HCT116 (cell line): ENCODE measurements at regions not wholly inside any gene's neighbourhood (a gene's known extent, or its start where the extent isn't known, plus 50 kb on each side); places are given as distances from the start of the nearest gene placed in this dataset.

Experiments
- CEBPB ChIP-seq: IDR thresholded peaks from 2 replicates; pipeline ENCODE4 v1.6.1; 2012; ENCODE audit warnings: low read depth
- EGR1 ChIP-seq: IDR thresholded peaks from 2 replicates; pipeline ENCODE4 v1.6.1; 2012; ENCODE audit warnings: low read depth
- EZH2 ChIP-seq: fragments of 200-600 bp; sonication (generic); IDR thresholded peaks from 2 replicates; pipeline ENCODE4 v1.6.1; 2017; ENCODE audit warnings: antibody characterized with exemption, mixed run types
- EZH2phosphoT487 ChIP-seq: fragments of 200-600 bp; IDR thresholded peaks from 2 replicates; pipeline ENCODE4 v1.6.1; 2018; ENCODE audit warnings: antibody characterized with exemption, borderline replicate concordance
- FOSL1 ChIP-seq: IDR thresholded peaks from 2 replicates; pipeline ENCODE4 v1.6.1; 2012; ENCODE audit warnings: low read depth
- POLR2A ChIP-seq: IDR thresholded peaks from 2 replicates; pipeline ENCODE4 v1.7.0; 2011; ENCODE audit warnings: borderline replicate concordance; ENCODE audit not compliant: insufficient read depth, insufficient read length; ENCODE audit errors: extremely low read depth
- POLR2AphosphoS5 ChIP-seq: IDR thresholded peaks from 2 replicates; pipeline ENCODE4 v1.6.1; 2011; ENCODE audit warnings: mild to moderate bottlenecking, low read depth, low read length, moderate library complexity
- SP1 ChIP-seq: IDR thresholded peaks from 2 replicates; pipeline ENCODE4 v1.6.1; 2012; ENCODE audit warnings: low read depth
- SRF ChIP-seq: IDR thresholded peaks from 2 replicates; pipeline ENCODE4 v1.6.1; 2012; ENCODE audit warnings: low read depth
- ZFX ChIP-seq: fragments of 450-650 bp; IDR thresholded peaks from 2 replicates; pipeline ENCODE4 v1.6.1; 2017
- TF ChIP-seq, protein P1 (sequence below), 3 experiments: fragments of 200-600 bp in 1 of 3; sonication (generic) in 1 of 3; IDR thresholded peaks in 2 of 3; conservative IDR thresholded peaks in 1 of 3; 2 replicates each; pipeline ENCODE4 v1.5.1; 2012 to 2017; ENCODE audit warnings: low read depth in 2 of 3, low read length in 2 of 3, antibody characterized with exemption in 1 of 3, borderline replicate concordance in 1 of 3, control low read depth in 1 of 3, mild to moderate bottlenecking in 1 of 3, mixed read lengths in 1 of 3, mixed run types in 1 of 3, moderate library complexity in 1 of 3; ENCODE audit not compliant: insufficient read depth in 1 of 3
- TF ChIP-seq, protein P2 (sequence below): IDR thresholded peaks from 2 replicates; pipeline ENCODE4 v1.6.1; 2012; ENCODE audit warnings: low read depth
- TF ChIP-seq, protein P3 (sequence below): IDR thresholded peaks from 2 replicates; pipeline ENCODE4 v1.6.1; 2012
- TF ChIP-seq, protein P4 (sequence below): IDR thresholded peaks from 2 replicates; pipeline ENCODE4 v1.6.1; 2012

DNA sequence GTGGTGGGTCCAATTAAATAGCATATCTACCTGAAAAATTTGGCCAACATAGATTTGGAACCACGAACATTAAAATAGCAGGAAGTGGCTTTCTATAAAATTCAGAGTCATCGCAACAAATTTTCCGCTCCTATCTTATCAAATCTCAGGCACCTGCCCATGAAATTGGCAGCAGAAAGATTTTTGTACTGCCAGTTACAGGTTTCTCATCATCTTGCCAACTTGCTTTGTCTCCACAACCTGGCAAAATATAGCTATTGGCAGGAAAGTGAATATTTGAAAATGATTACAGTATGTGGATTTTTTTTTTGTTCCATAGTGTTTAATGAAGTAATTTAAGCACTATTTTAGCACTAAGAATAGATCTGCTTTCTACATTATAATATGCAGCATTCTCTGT, 161.6 kb upstream of the LRRC3B start:
- TF ChIP-seq CEBPB (no peak), SRF (no peak), SP1 (no peak), EGR1 (no peak), POLR2A (no peak), EZH2phosphoT487 (no peak), POLR2AphosphoS5 (no peak), ZFX (no peak), FOSL1 (no peak), EZH2 (no peak)
- TF ChIP-seq, protein P1, sequence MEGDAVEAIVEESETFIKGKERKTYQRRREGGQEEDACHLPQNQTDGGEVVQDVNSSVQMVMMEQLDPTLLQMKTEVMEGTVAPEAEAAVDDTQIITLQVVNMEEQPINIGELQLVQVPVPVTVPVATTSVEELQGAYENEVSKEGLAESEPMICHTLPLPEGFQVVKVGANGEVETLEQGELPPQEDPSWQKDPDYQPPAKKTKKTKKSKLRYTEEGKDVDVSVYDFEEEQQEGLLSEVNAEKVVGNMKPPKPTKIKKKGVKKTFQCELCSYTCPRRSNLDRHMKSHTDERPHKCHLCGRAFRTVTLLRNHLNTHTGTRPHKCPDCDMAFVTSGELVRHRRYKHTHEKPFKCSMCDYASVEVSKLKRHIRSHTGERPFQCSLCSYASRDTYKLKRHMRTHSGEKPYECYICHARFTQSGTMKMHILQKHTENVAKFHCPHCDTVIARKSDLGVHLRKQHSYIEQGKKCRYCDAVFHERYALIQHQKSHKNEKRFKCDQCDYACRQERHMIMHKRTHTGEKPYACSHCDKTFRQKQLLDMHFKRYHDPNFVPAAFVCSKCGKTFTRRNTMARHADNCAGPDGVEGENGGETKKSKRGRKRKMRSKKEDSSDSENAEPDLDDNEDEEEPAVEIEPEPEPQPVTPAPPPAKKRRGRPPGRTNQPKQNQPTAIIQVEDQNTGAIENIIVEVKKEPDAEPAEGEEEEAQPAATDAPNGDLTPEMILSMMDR (IDR thresholded peaks at IDR 0.05 in 2 of 3, conservative IDR thresholded peaks at IDR 0.05 in 1 of 3; ENCODE audit: borderline replicate concordance in 1 of 3, insufficient read depth in 1 of 3, low read depth in 2 of 3, low read length in 2 of 3) = no peak
- TF ChIP-seq, protein P2, sequence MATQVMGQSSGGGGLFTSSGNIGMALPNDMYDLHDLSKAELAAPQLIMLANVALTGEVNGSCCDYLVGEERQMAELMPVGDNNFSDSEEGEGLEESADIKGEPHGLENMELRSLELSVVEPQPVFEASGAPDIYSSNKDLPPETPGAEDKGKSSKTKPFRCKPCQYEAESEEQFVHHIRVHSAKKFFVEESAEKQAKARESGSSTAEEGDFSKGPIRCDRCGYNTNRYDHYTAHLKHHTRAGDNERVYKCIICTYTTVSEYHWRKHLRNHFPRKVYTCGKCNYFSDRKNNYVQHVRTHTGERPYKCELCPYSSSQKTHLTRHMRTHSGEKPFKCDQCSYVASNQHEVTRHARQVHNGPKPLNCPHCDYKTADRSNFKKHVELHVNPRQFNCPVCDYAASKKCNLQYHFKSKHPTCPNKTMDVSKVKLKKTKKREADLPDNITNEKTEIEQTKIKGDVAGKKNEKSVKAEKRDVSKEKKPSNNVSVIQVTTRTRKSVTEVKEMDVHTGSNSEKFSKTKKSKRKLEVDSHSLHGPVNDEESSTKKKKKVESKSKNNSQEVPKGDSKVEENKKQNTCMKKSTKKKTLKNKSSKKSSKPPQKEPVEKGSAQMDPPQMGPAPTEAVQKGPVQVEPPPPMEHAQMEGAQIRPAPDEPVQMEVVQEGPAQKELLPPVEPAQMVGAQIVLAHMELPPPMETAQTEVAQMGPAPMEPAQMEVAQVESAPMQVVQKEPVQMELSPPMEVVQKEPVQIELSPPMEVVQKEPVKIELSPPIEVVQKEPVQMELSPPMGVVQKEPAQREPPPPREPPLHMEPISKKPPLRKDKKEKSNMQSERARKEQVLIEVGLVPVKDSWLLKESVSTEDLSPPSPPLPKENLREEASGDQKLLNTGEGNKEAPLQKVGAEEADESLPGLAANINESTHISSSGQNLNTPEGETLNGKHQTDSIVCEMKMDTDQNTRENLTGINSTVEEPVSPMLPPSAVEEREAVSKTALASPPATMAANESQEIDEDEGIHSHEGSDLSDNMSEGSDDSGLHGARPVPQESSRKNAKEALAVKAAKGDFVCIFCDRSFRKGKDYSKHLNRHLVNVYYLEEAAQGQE = no peak
- TF ChIP-seq, protein P3, sequence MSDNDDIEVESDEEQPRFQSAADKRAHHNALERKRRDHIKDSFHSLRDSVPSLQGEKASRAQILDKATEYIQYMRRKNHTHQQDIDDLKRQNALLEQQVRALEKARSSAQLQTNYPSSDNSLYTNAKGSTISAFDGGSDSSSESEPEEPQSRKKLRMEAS = no peak
- TF ChIP-seq, protein P4, sequence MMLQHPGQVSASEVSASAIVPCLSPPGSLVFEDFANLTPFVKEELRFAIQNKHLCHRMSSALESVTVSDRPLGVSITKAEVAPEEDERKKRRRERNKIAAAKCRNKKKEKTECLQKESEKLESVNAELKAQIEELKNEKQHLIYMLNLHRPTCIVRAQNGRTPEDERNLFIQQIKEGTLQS = no peak
